ENCODE measurements at regions not wholly inside any gene's neighbourhood (a gene's known extent, or its start where the extent isn't known, plus 50 kb on each side); places are given as distances from the start of the nearest gene placed in this dataset.

GRCh38 chr6:105943514-105943913, 142.6 kb upstream of the PRDM1 start:
- H3K27ac ChIP-seq = no peak overlapping the region

GRCh38 chr6:105941621-105942412, 144.3 kb upstream of the PRDM1 start:
- H3K27me3 ChIP-seq = no peaks in the 10 kb centered on the region
- H3K9me3 ChIP-seq = no peaks in the 10 kb centered on the region
- H3K4me1 ChIP-seq = no peaks in the 10 kb centered on the region
- H3K4me3 ChIP-seq (replicated peaks in 1 of 3) = no peak overlapping the region
- no peak for DNase-seq
- no peak overlapping the region for H3K27ac ChIP-seq
- TF ChIP-seq POLR2A (IDR thresholded peaks at IDR 0.05) = no peak
- TF ChIP-seq CTCF (IDR thresholded peaks at IDR 0.05) = no peak
- H3K36me3 ChIP-seq = no peaks in the 10 kb centered on the region
- WGBS, 2 donors = 87 to 93% methylated on average over 2 of the region's 2 CpGs
- intact Hi-C loops (cut with DNase I) = no loop called here

More at GRCh38 chr6:105943514-105943913, 142.6 kb upstream of the PRDM1 start:
- Histone ChIP-seq H3K36me3 (no peaks in the 10 kb centered on the region), H3K4me1 (no peaks in the 10 kb centered on the region), H3K4me3 (replicated peaks in 1 of 3) (no peak overlapping the region), H3K27me3 (no peaks in the 10 kb centered on the region), H3K9me3 (no peaks in the 10 kb centered on the region)
- no peak for TF ChIP-seq POLR2A (IDR thresholded peaks at IDR 0.05)
- TF ChIP-seq CTCF (IDR thresholded peaks at IDR 0.05) = no peak
- 85 to 91% methylated on average over 2 of the region's 2 CpGs for WGBS, 2 donors
- intact Hi-C loops (cut with DNase I) = no loop called here
- DNase-seq = no peak

GRCh38 chr6:105940990-105941389, 145.1 kb upstream of the PRDM1 start:
- no peak overlapping the region for H3K27ac ChIP-seq
- no peaks in the 10 kb centered on the region for H3K27me3 ChIP-seq
- H3K4me1 ChIP-seq = no peaks in the 10 kb centered on the region
- DNase-seq = no peak
- no peaks in the 10 kb centered on the region for H3K36me3 ChIP-seq
- intact Hi-C loops (cut with DNase I) = no loop called here
- H3K4me3 ChIP-seq (replicated peaks in 1 of 3) = no peak overlapping the region
- H3K9me3 ChIP-seq = no peaks in the 10 kb centered on the region
- TF ChIP-seq CTCF (IDR thresholded peaks at IDR 0.05) (no peak), POLR2A (IDR thresholded peaks at IDR 0.05) (no peak)
- 59 to 66% methylated on average over 2 of the region's 2 CpGs for WGBS, 2 donors

- H3K9me3 ChIP-seq = no peaks in the 10 kb centered on the region
- intact Hi-C loops (cut with DNase I) = no loop called here
- TF ChIP-seq POLR2A (IDR thresholded peaks at IDR 0.05) (no peak), CTCF (IDR thresholded peaks at IDR 0.05) (no peak)
- no peaks in the 10 kb centered on the region for H3K27me3 ChIP-seq
- no peak overlapping the region for H3K4me3 ChIP-seq (replicated peaks in 1 of 3)
- no peaks in the 10 kb centered on the region for H3K36me3 ChIP-seq
- WGBS, 2 donors = 86 to 90% methylated on average over 2 of the region's 2 CpGs
- H3K27ac ChIP-seq = no peak overlapping the region
- H3K4me1 ChIP-seq = no peaks in the 10 kb centered on the region
- DNase-seq = no peak
These were observed 149.2 kb upstream of the PRDM1 start for GRCh38 chr6:105936972-105937371.

GRCh38 chr6:105935416-105935815, 150.7 kb upstream of the PRDM1 start:
- no peaks in the 10 kb centered on the region for H3K36me3 ChIP-seq
- 80 to 84% methylated on average over 4 of the region's 4 CpGs for WGBS, 2 donors
- no peak for DNase-seq
- intact Hi-C loops (cut with DNase I) = no loop called here
- no peak overlapping the region for H3K4me3 ChIP-seq (replicated peaks in 1 of 3)
- no peak for TF ChIP-seq CTCF (IDR thresholded peaks at IDR 0.05)
- no peak for TF ChIP-seq POLR2A (IDR thresholded peaks at IDR 0.05)
- no peaks in the 10 kb centered on the region for H3K9me3 ChIP-seq
- H3K27me3 ChIP-seq = no peaks in the 10 kb centered on the region
- H3K4me1 ChIP-seq = no peaks in the 10 kb centered on the region
- H3K27ac ChIP-seq = no peak overlapping the region

Data from thyroid gland (tissue), 4 donors.